Liver (tissue), 8 donors: ENCODE measurements at regions not wholly inside any gene's neighbourhood (a gene's known extent, or its start where the extent isn't known, plus 50 kb on each side); places are given as distances from the start of the nearest gene placed in this dataset.

Experiments used
- DNase-seq: peaks from one replicate; pipeline ENCODE4 v3.0.0-alpha.2; 2017; ENCODE audit warnings: low spot score
- H3K27ac ChIP-seq, 2 donors: one replicate each; pipeline ENCODE4 v1.7.0; 2013; ENCODE audit warnings: inconsistent platforms in 2 of 2, low read length in 2 of 2, control low read depth in 1 of 2, low read depth in 1 of 2, mild to moderate bottlenecking in 1 of 2
- H3K27me3 ChIP-seq, 4 donors: one replicate each; pipeline versions ENCODE4 v1.6.1 to v1.7.0; 2013; ENCODE audit warnings: low read length in 3 of 4, inconsistent platforms in 1 of 4, mild to moderate bottlenecking in 1 of 4, moderate library complexity in 1 of 4; ENCODE audit not compliant: control insufficient read depth in 4 of 4, insufficient read depth in 4 of 4
- H3K36me3 ChIP-seq, 4 donors: one replicate each; pipeline versions ENCODE4 v1.6.1 to v1.7.0; 2013; ENCODE audit warnings: low read length in 3 of 4, mild to moderate bottlenecking in 3 of 4, low read depth in 1 of 4, moderate library complexity in 1 of 4; ENCODE audit not compliant: control insufficient read depth in 4 of 4, insufficient read depth in 3 of 4
- H3K4me1 ChIP-seq, 4 donors: one replicate each; pipeline versions ENCODE4 v1.6.1 to v1.7.0; 2013; ENCODE audit warnings: low read length in 3 of 4, mild to moderate bottlenecking in 3 of 4, moderate library complexity in 1 of 4; ENCODE audit not compliant: control insufficient read depth in 4 of 4, insufficient read depth in 4 of 4
- H3K4me3 ChIP-seq, 3 donors: one replicate each; pipeline versions ENCODE4 v1.6.1 to v1.7.0; 2013; ENCODE audit warnings: low read length in 3 of 3, control low read depth in 1 of 3, low read depth in 1 of 3, mild to moderate bottlenecking in 1 of 3
- H3K9ac ChIP-seq, 2 donors: one replicate each; pipeline ENCODE4 v1.7.0; 2013; ENCODE audit warnings: low read length in 2 of 2, mild to moderate bottlenecking in 2 of 2, moderate library complexity in 2 of 2, control low read depth in 1 of 2, low read depth in 1 of 2
- H3K9me3 ChIP-seq, 4 donors: one replicate each; pipeline versions ENCODE4 v1.6.1 to v1.7.0; 2013; ENCODE audit warnings: low read length in 3 of 4; ENCODE audit not compliant: control insufficient read depth in 4 of 4
- EGR1 ChIP-seq, 2 donors: IDR thresholded peaks; 2 replicates each; pipeline ENCODE4 v1.6.1; 2016 to 2018; ENCODE audit warnings: antibody characterized with exemption in 2 of 2, low read depth in 2 of 2
- FOXA1 ChIP-seq: IDR thresholded peaks from 2 replicates; pipeline ENCODE4 v1.6.1; 2016; ENCODE audit warnings: antibody characterized with exemption
- FOXA2 ChIP-seq: IDR thresholded peaks from 2 replicates; pipeline ENCODE4 v1.6.1; 2016; ENCODE audit warnings: antibody characterized with exemption
- GABPA ChIP-seq, 2 donors: IDR thresholded peaks in 1 of 2; conservative IDR thresholded peaks in 1 of 2; 2 replicates each; pipeline ENCODE4 v1.6.1; 2016; ENCODE audit warnings: antibody characterized with exemption in 2 of 2, mild to moderate bottlenecking in 1 of 2, moderate library complexity in 1 of 2
- HNF4A ChIP-seq, 2 donors: conservative IDR thresholded peaks; 2 replicates each; pipeline ENCODE4 v1.6.1; 2016; ENCODE audit warnings: antibody characterized with exemption in 2 of 2, mild to moderate bottlenecking in 2 of 2
- HNF4G ChIP-seq: IDR thresholded peaks from 2 replicates; pipeline ENCODE4 v1.6.1; 2016; ENCODE audit warnings: antibody characterized with exemption
- JUND ChIP-seq, 2 donors: IDR thresholded peaks; 2 replicates each; pipeline ENCODE4 v1.6.1; 2016; ENCODE audit warnings: antibody characterized with exemption in 2 of 2
- NR2F2 ChIP-seq: IDR thresholded peaks from 2 replicates; pipeline ENCODE4 v1.6.1; 2016; ENCODE audit warnings: antibody characterized with exemption
- RAD21 ChIP-seq, 2 donors: IDR thresholded peaks; 2 replicates each; pipeline ENCODE4 v1.6.1; 2016; ENCODE audit warnings: antibody characterized with exemption in 2 of 2, mild to moderate bottlenecking in 2 of 2
- RXRA ChIP-seq, 2 donors: IDR thresholded peaks; 2 replicates each; pipeline ENCODE4 v1.6.1; 2017 to 2018; ENCODE audit warnings: antibody characterized with exemption in 2 of 2, mild to moderate bottlenecking in 1 of 2
- SP1 ChIP-seq: IDR thresholded peaks from 2 replicates; pipeline ENCODE4 v1.6.1; 2018; ENCODE audit warnings: antibody characterized with exemption, mild to moderate bottlenecking
- TAF1 ChIP-seq: conservative IDR thresholded peaks from 2 replicates; pipeline ENCODE4 v1.6.1; 2016; ENCODE audit warnings: antibody characterized with exemption, mild to moderate bottlenecking
- YY1 ChIP-seq: IDR thresholded peaks from 2 replicates; pipeline ENCODE4 v1.6.1; 2016; ENCODE audit warnings: antibody characterized with exemption, mild to moderate bottlenecking
- WGBS: extraction: QIAGEN DNeasy Blood & Tissue Kit; methylation state at CpG from one replicate; pipeline ENCODE4 v1.1.7; 2013; 5-methylcytosine and 5-hydroxymethylcytosine counted together
- TF ChIP-seq, protein P1 (sequence below): IDR thresholded peaks from 2 replicates; pipeline ENCODE4 v1.6.1; 2016; ENCODE audit warnings: antibody characterized with exemption, mild to moderate bottlenecking
- TF ChIP-seq, protein P2 (sequence below): IDR thresholded peaks from 2 replicates; pipeline ENCODE4 v1.6.1; 2016; ENCODE audit warnings: antibody characterized with exemption
- TF ChIP-seq, protein P3 (sequence below): IDR thresholded peaks from 2 replicates; pipeline ENCODE4 v1.6.1; 2016; ENCODE audit warnings: antibody characterized with exemption
- TF ChIP-seq, protein P4 (sequence below): fragments of 150-350 bp; IDR thresholded peaks from 2 replicates; pipeline ENCODE4 v1.5.1; 2017; ENCODE audit warnings: improper control_type of control experiment, low read depth, low read length; ENCODE audit not compliant: missing input control
- TF ChIP-seq, protein P5 (sequence below): IDR thresholded peaks from 2 replicates; pipeline ENCODE4 v1.6.1; 2016; ENCODE audit warnings: antibody characterized with exemption
- donor health status: healthy.
- donor health status: healthy.
- donor health status: healthy.
- donor health status: healthy.
- donor health status: healthy.

DNA sequence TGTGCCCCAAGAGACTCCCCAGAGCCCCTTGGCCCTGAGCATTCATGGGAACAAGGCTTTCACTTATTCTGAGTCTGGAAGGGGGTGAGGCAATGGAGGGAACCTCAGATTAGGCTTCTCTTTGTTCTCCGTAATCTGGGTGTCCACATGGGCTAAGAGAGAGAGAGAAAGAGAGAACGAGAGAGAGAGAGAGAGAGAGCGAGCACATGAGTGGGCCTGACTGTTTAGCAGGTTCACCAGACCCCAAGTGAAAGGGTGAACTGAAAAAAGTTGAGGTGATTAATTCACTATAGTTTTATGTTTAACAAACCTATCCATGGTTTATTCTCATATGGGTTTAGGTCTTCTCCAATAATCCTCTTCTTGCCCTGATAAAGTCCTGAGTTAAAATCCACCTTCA lies 183.4 kb upstream of the VASH1 start:
- peaks cover 0 to 6% (median 0%) of the 10 kb centered on the region in 4 donors for H3K27me3 ChIP-seq
- H3K4me1 ChIP-seq: no peaks in the 10 kb centered on the region
- H3K4me3 ChIP-seq: no peak overlapping the region
- no peak for DNase-seq
- H3K36me3 ChIP-seq: no peaks in the 10 kb centered on the region
- no peak overlapping the region for H3K9ac ChIP-seq
- no peaks in the 10 kb centered on the region for H3K9me3 ChIP-seq
- no peak for TF ChIP-seq SP1
- no peak for TF ChIP-seq NR2F2
- no peak for TF ChIP-seq GABPA (IDR thresholded peaks at IDR 0.05 in 1 of 2, conservative IDR thresholded peaks at IDR 0.05 in 1 of 2)
- TF ChIP-seq JUND (IDR thresholded peaks at IDR 0.05): no peak
- TF ChIP-seq, protein P1, sequence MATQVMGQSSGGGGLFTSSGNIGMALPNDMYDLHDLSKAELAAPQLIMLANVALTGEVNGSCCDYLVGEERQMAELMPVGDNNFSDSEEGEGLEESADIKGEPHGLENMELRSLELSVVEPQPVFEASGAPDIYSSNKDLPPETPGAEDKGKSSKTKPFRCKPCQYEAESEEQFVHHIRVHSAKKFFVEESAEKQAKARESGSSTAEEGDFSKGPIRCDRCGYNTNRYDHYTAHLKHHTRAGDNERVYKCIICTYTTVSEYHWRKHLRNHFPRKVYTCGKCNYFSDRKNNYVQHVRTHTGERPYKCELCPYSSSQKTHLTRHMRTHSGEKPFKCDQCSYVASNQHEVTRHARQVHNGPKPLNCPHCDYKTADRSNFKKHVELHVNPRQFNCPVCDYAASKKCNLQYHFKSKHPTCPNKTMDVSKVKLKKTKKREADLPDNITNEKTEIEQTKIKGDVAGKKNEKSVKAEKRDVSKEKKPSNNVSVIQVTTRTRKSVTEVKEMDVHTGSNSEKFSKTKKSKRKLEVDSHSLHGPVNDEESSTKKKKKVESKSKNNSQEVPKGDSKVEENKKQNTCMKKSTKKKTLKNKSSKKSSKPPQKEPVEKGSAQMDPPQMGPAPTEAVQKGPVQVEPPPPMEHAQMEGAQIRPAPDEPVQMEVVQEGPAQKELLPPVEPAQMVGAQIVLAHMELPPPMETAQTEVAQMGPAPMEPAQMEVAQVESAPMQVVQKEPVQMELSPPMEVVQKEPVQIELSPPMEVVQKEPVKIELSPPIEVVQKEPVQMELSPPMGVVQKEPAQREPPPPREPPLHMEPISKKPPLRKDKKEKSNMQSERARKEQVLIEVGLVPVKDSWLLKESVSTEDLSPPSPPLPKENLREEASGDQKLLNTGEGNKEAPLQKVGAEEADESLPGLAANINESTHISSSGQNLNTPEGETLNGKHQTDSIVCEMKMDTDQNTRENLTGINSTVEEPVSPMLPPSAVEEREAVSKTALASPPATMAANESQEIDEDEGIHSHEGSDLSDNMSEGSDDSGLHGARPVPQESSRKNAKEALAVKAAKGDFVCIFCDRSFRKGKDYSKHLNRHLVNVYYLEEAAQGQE: no peak
- TF ChIP-seq, protein P2, sequence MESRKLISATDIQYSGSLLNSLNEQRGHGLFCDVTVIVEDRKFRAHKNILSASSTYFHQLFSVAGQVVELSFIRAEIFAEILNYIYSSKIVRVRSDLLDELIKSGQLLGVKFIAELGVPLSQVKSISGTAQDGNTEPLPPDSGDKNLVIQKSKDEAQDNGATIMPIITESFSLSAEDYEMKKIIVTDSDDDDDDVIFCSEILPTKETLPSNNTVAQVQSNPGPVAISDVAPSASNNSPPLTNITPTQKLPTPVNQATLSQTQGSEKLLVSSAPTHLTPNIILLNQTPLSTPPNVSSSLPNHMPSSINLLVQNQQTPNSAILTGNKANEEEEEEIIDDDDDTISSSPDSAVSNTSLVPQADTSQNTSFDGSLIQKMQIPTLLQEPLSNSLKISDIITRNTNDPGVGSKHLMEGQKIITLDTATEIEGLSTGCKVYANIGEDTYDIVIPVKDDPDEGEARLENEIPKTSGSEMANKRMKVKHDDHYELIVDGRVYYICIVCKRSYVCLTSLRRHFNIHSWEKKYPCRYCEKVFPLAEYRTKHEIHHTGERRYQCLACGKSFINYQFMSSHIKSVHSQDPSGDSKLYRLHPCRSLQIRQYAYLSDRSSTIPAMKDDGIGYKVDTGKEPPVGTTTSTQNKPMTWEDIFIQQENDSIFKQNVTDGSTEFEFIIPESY: no peak
- no peak for TF ChIP-seq HNF4G
- TF ChIP-seq HNF4A (conservative IDR thresholded peaks at IDR 0.05): no peak
- no peak for TF ChIP-seq RXRA (IDR thresholded peaks at IDR 0.05)
- TF ChIP-seq TAF1: no peak
- no peak for TF ChIP-seq EGR1 (IDR thresholded peaks at IDR 0.05; ENCODE audit: low read depth in 2 of 2)
- no peak for TF ChIP-seq FOXA2
- no peak overlapping the region for H3K27ac ChIP-seq
- 88% methylated on average over 3 of the region's 3 CpGs for WGBS

DNA sequence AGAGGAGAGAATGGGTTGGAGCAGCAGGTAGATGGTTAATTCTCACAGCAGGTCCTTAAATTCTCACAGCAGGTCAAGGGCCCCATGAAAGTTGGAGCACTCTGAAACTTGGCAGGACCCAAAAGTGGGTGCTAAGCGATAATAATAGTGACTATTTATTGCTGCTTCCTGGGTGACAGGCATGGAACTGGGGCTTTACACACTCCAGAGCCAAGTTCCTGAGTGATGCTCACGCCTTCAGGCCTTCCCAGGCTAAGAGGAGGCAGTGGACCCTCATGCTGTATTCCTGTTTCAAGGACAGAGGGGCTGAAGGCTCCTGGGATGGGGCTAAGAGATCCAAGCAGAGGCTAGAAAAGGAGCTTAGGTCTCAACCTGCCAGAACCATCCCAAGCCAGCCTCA lies 180.9 kb upstream of the VASH1 start:
- H3K4me3 ChIP-seq: no peak overlapping the region
- no peaks in the 10 kb centered on the region for H3K27me3 ChIP-seq
- TF ChIP-seq RAD21 (IDR thresholded peaks at IDR 0.05) (no peak), YY1 (no peak), RXRA (IDR thresholded peaks at IDR 0.05) (no peak), HNF4A (conservative IDR thresholded peaks at IDR 0.05) (no peak), SP1 (no peak), NR2F2 (no peak), EGR1 (IDR thresholded peaks at IDR 0.05; ENCODE audit: low read depth in 2 of 2) (no peak), FOXA1 (no peak), JUND (IDR thresholded peaks at IDR 0.05) (no peak), TAF1 (no peak), FOXA2 (no peak), HNF4G (no peak), GABPA (IDR thresholded peaks at IDR 0.05 in 1 of 2, conservative IDR thresholded peaks at IDR 0.05 in 1 of 2) (no peak)
- TF ChIP-seq, protein P3, sequence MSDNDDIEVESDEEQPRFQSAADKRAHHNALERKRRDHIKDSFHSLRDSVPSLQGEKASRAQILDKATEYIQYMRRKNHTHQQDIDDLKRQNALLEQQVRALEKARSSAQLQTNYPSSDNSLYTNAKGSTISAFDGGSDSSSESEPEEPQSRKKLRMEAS: no peak
- TF ChIP-seq, protein P1: no peak
- TF ChIP-seq, protein P4, sequence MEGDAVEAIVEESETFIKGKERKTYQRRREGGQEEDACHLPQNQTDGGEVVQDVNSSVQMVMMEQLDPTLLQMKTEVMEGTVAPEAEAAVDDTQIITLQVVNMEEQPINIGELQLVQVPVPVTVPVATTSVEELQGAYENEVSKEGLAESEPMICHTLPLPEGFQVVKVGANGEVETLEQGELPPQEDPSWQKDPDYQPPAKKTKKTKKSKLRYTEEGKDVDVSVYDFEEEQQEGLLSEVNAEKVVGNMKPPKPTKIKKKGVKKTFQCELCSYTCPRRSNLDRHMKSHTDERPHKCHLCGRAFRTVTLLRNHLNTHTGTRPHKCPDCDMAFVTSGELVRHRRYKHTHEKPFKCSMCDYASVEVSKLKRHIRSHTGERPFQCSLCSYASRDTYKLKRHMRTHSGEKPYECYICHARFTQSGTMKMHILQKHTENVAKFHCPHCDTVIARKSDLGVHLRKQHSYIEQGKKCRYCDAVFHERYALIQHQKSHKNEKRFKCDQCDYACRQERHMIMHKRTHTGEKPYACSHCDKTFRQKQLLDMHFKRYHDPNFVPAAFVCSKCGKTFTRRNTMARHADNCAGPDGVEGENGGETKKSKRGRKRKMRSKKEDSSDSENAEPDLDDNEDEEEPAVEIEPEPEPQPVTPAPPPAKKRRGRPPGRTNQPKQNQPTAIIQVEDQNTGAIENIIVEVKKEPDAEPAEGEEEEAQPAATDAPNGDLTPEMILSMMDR: no peak
- TF ChIP-seq, protein P5, sequence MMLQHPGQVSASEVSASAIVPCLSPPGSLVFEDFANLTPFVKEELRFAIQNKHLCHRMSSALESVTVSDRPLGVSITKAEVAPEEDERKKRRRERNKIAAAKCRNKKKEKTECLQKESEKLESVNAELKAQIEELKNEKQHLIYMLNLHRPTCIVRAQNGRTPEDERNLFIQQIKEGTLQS: no peak
- TF ChIP-seq, protein P2: no peak
- no peak overlapping the region for H3K9ac ChIP-seq
- no peaks in the 10 kb centered on the region for H3K4me1 ChIP-seq
- no peaks in the 10 kb centered on the region for H3K9me3 ChIP-seq
- DNase-seq: no peak
- 90% methylated on average over 2 of the region's 2 CpGs for WGBS
- no peak overlapping the region for H3K27ac ChIP-seq
- no peaks in the 10 kb centered on the region for H3K36me3 ChIP-seq
